ENCODE measurements at regions not wholly inside any gene's neighbourhood (a gene's known extent, or its start where the extent isn't known, plus 50 kb on each side); places are given as distances from the start of the nearest gene placed in this dataset.

- no peaks in the 10 kb centered on the region for H3K27me3 ChIP-seq (ENCODE audit: insufficient read depth, low read length)
- H3K4me1 ChIP-seq (ENCODE audit: insufficient read depth, low read length), result no peaks in the 10 kb centered on the region
- no peaks in the 10 kb centered on the region for H3K9me3 ChIP-seq (ENCODE audit: low read depth, low read length)
- H3K4me3 ChIP-seq (ENCODE audit: low read length), result no peak overlapping the region
Observed at GRCh38 chr10:130618647-130619046, 482.5 kb downstream of the GLRX3 start.

DNA sequence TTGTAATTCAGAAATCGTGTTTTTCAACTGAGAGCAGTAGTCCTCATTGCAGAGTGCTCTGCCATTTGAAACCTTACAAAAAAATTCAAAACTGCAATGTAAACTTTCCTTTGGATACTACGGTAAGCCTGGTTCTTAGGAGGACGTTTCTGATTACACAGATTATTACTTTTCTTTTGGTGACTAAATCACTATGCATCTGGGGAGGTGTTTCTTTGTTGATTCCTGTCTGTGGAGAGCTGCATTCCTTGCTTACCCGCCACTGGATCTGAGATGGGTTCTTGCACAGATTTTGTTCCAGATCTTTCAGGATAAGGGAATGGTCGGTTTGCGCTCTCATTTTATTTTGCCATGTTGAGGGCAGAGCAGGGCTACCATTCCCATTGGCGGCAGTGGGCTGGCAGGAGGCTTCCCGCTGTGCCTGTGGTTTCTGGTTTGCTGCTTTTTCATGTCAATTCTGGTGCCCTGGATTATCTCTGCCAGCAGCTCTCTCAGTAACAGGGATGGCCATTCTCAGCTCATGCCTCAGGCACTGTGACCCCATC, 485.1 kb downstream of the GLRX3 start:
- no peaks in the 10 kb centered on the region for H3K27me3 ChIP-seq (ENCODE audit: insufficient read depth, low read length)
- H3K4me3 ChIP-seq (ENCODE audit: low read length), result no peak overlapping the region
- no peaks in the 10 kb centered on the region for H3K9me3 ChIP-seq (ENCODE audit: low read depth, low read length)
- H3K4me1 ChIP-seq (ENCODE audit: insufficient read depth, low read length), result no peaks in the 10 kb centered on the region

GRCh38 chr10:130623680-130624267, 487.6 kb downstream of the GLRX3 start:
- H3K27me3 ChIP-seq (ENCODE audit: insufficient read depth, low read length), result no peaks in the 10 kb centered on the region
- H3K4me3 ChIP-seq (ENCODE audit: low read length), result no peak overlapping the region
- H3K4me1 ChIP-seq (ENCODE audit: insufficient read depth, low read length), result no peaks in the 10 kb centered on the region
- no peaks in the 10 kb centered on the region for H3K9me3 ChIP-seq (ENCODE audit: low read depth, low read length)

DNA sequence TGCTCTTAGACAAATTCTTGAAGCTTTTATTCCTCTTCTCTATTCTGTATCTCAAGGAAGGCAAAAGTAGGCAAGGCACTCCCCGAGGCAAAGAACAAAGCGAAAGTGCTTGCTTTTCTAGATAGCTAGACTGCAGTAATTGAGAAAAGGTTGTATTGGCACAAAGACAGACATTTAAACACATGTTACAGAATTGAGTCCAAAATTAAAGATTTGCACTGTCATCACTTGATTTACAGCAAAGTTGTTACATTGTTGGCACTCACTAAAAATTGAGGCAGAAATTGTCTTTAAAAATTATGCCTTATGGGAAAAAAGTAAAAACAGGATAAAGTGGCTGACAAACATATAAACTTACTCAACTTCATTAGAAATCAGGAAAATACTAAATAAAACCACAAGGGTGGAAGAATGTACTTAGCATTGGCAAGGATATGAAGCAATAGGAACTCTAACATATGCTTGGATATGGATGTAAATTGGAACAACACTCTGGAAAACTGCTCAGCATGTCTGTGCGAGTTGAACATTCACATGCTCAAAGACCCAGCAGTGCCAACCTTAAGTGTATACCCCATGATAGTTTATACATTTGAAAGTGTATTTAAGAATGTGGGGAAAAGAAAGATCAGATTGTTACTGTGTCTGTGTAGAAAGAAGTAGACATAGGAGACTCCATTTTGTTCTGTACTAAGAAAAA, 491.3 kb downstream of the GLRX3 start:
- Histone ChIP-seq H3K4me1 (ENCODE audit: insufficient read depth, low read length) (peaks cover 25% of the 10 kb centered on the region), H3K27me3 (ENCODE audit: insufficient read depth, low read length) (no peaks in the 10 kb centered on the region), H3K4me3 (ENCODE audit: low read length) (no peak overlapping the region), H3K9me3 (ENCODE audit: low read depth, low read length) (no peaks in the 10 kb centered on the region)

DNA sequence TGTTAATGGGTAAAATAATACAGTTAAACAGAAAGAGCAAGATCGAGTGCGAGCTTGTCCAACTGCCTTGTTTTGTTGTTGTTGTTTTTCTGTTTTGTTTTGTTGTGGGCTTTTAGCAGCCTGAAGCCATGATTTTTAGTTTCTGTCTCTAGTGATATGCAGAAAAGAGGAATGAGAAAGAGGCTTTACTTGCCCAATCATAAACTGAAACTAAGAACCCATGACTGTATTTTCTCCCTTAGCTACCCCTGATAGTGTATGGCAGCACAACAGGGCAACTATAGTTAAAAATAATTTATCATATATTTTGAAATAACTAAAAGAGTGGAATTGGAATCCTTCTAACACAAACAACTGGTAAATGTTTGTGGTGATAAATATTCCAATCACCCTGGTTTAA, 493.9 kb downstream of the GLRX3 start:
- H3K9me3 ChIP-seq (ENCODE audit: low read depth, low read length), result no peaks in the 10 kb centered on the region
- no peak overlapping the region for H3K4me3 ChIP-seq (ENCODE audit: low read length)
- H3K4me1 ChIP-seq (ENCODE audit: insufficient read depth, low read length), result peaks cover 30% of the 10 kb centered on the region
- H3K27me3 ChIP-seq (ENCODE audit: insufficient read depth, low read length), result no peaks in the 10 kb centered on the region

GRCh38 chr10:130631142-130632096, 495.2 kb downstream of the GLRX3 start:
- Histone ChIP-seq H3K9me3 (ENCODE audit: low read depth, low read length) (no peaks in the 10 kb centered on the region), H3K4me1 (ENCODE audit: insufficient read depth, low read length) (peaks cover 39% of the 10 kb centered on the region), H3K27me3 (ENCODE audit: insufficient read depth, low read length) (no peaks in the 10 kb centered on the region), H3K4me3 (ENCODE audit: low read length) (no peak overlapping the region)

DNA sequence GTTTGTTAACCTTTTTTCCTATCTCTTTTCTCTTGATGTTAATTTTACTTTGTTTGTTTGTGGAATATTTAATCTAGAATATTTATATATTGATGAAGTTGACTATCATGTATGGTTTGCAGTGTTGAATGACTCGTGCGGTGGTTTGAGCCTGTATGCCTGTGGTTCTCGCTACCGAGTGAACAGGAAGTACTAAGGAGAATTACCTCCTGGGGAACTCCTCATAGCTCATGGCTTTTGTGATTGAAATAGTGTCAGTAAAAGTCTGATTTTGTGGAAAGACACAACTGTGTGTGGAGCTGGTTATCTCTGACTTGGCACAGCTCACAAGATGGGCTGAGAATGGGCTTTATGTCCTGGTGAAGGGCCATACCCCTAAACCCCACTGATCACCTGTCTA, 498.6 kb downstream of the GLRX3 start:
- Histone ChIP-seq H3K4me1 (ENCODE audit: insufficient read depth, low read length) (peaks cover 39% of the 10 kb centered on the region), H3K4me3 (ENCODE audit: low read length) (no peak overlapping the region), H3K9me3 (ENCODE audit: low read depth, low read length) (no peaks in the 10 kb centered on the region), H3K27me3 (ENCODE audit: insufficient read depth, low read length) (no peaks in the 10 kb centered on the region)

- Histone ChIP-seq H3K27me3 (ENCODE audit: insufficient read depth, low read length) (no peaks in the 10 kb centered on the region), H3K9me3 (ENCODE audit: low read depth, low read length) (no peaks in the 10 kb centered on the region), H3K4me1 (ENCODE audit: insufficient read depth, low read length) (peaks cover 33% of the 10 kb centered on the region), H3K4me3 (ENCODE audit: low read length) (no peak overlapping the region)
Observed at GRCh38 chr10:130635528-130635927, 499.3 kb downstream of the GLRX3 start.

GRCh38 chr10:130636313-130636930, 500.2 kb downstream of the GLRX3 start:
- Histone ChIP-seq H3K4me1 (ENCODE audit: insufficient read depth, low read length) (peaks cover 25% of the 10 kb centered on the region), H3K27me3 (ENCODE audit: insufficient read depth, low read length) (no peaks in the 10 kb centered on the region), H3K4me3 (ENCODE audit: low read length) (no peak overlapping the region), H3K9me3 (ENCODE audit: low read depth, low read length) (no peaks in the 10 kb centered on the region)

GRCh38 chr10:130637089-130637676, 501.0 kb downstream of the GLRX3 start:
- H3K4me3 ChIP-seq (ENCODE audit: low read length), result no peak overlapping the region
- H3K27me3 ChIP-seq (ENCODE audit: insufficient read depth, low read length), result no peaks in the 10 kb centered on the region
- H3K4me1 ChIP-seq (ENCODE audit: insufficient read depth, low read length), result peaks cover 18% of the 10 kb centered on the region
- H3K9me3 ChIP-seq (ENCODE audit: low read depth, low read length), result no peaks in the 10 kb centered on the region

DNA sequence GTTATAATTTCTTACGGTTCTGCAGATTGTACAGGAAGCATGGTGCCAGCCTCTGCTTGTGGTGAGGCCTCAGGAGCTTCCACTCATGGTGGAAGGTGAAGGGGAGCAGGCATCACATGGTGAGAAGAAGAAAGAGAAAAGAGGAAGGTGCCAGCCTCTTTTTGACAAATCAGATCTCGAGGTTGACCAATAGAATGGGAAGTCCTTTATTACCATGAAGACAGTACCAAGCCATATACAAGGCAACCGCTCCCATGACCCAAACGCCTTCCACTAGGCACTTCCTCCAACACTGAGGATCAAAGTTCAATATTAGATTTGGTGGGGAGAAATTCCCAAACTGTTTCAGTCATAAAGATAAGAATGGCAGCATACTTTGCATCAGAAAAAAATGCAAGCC, 502.8 kb downstream of the GLRX3 start:
- H3K4me1 ChIP-seq (ENCODE audit: insufficient read depth, low read length), result peaks cover 10% of the 10 kb centered on the region
- no peaks in the 10 kb centered on the region for H3K9me3 ChIP-seq (ENCODE audit: low read depth, low read length)
- H3K4me3 ChIP-seq (ENCODE audit: low read length), result no peak overlapping the region
- H3K27me3 ChIP-seq (ENCODE audit: insufficient read depth, low read length), result no peaks in the 10 kb centered on the region

- Histone ChIP-seq H3K9me3 (ENCODE audit: low read depth, low read length) (no peaks in the 10 kb centered on the region), H3K27me3 (ENCODE audit: insufficient read depth, low read length) (no peaks in the 10 kb centered on the region), H3K4me3 (ENCODE audit: low read length) (no peak overlapping the region), H3K4me1 (ENCODE audit: insufficient read depth, low read length) (no peaks in the 10 kb centered on the region)
Observed at GRCh38 chr10:130642926-130643325, 506.7 kb downstream of the GLRX3 start.

DNA sequence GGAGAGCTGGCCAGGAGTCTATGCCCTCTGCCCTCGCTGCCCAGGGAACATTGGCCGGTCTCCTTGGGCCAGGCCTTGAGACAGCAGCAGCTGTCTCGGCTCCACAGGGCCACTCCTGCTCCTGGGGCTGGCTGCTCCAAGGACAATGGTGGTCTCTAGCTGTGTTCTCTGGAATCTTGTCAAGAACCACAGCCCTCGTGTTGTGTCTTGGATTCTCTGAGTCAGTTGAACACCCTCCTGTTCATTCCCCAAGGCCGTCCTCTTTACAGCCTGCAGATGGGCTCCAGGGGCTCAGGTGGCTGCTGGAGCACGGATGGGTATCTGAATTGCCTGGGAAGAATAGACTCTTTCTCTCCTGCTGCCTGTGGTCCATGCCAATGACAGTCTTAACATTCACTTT, 511.1 kb downstream of the GLRX3 start:
- no peak overlapping the region for H3K4me3 ChIP-seq (ENCODE audit: low read length)
- H3K4me1 ChIP-seq (ENCODE audit: insufficient read depth, low read length), result no peaks in the 10 kb centered on the region
- no peaks in the 10 kb centered on the region for H3K9me3 ChIP-seq (ENCODE audit: low read depth, low read length)
- no peaks in the 10 kb centered on the region for H3K27me3 ChIP-seq (ENCODE audit: insufficient read depth, low read length)

DNA sequence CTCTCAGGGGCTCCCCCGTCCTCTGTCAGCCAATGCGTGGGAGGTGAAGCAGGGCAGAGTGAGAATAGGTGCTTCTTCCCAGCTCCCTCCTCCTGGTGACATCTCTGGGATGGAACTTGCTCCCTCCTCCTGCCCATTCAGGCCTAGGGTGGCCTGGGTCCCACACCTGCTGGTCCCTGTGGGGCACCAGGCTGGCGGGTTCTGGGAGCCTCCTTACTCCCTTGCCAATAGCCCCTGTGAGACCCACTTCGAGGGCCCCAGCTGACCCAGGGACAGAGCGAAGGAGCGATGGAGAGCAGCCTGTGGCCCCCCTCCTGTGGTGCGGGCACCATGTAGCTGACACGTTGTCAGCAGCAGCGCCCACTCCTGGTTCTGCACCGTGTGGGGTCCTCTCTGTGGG, 512.6 kb downstream of the GLRX3 start:
- Histone ChIP-seq H3K9me3 (ENCODE audit: low read depth, low read length) (no peaks in the 10 kb centered on the region), H3K4me3 (ENCODE audit: low read length) (no peak overlapping the region), H3K27me3 (ENCODE audit: insufficient read depth, low read length) (no peaks in the 10 kb centered on the region), H3K4me1 (ENCODE audit: insufficient read depth, low read length) (no peaks in the 10 kb centered on the region)

Measured in mononuclear cell (primary cell).